Liver (tissue), 7 donors: ENCODE measurements at regions not wholly inside any gene's neighbourhood (a gene's known extent, or its start where the extent isn't known, plus 50 kb on each side); places are given as distances from the start of the nearest gene placed in this dataset.

ENCODE experiments used
- DNase-seq: peaks from one replicate; pipeline ENCODE4 v3.0.0-alpha.2; 2017; ENCODE audit warnings: low spot score
- H3K27ac ChIP-seq, 2 donors: one replicate each; pipeline ENCODE4 v1.7.0; 2013; ENCODE audit warnings: inconsistent platforms in 2 of 2, low read length in 2 of 2, control low read depth in 1 of 2, low read depth in 1 of 2, mild to moderate bottlenecking in 1 of 2
- H3K27me3 ChIP-seq, 4 donors: one replicate each; pipeline versions ENCODE4 v1.6.1 to v1.7.0; 2013; ENCODE audit warnings: low read length in 3 of 4, inconsistent platforms in 1 of 4, mild to moderate bottlenecking in 1 of 4, moderate library complexity in 1 of 4; ENCODE audit not compliant: control insufficient read depth in 4 of 4, insufficient read depth in 4 of 4
- H3K36me3 ChIP-seq, 4 donors: one replicate each; pipeline versions ENCODE4 v1.6.1 to v1.7.0; 2013; ENCODE audit warnings: low read length in 3 of 4, mild to moderate bottlenecking in 3 of 4, low read depth in 1 of 4, moderate library complexity in 1 of 4; ENCODE audit not compliant: control insufficient read depth in 4 of 4, insufficient read depth in 3 of 4
- H3K4me1 ChIP-seq, 4 donors: one replicate each; pipeline versions ENCODE4 v1.6.1 to v1.7.0; 2013; ENCODE audit warnings: low read length in 3 of 4, mild to moderate bottlenecking in 3 of 4, moderate library complexity in 1 of 4; ENCODE audit not compliant: control insufficient read depth in 4 of 4, insufficient read depth in 4 of 4
- H3K4me3 ChIP-seq, 3 donors: one replicate each; pipeline versions ENCODE4 v1.6.1 to v1.7.0; 2013; ENCODE audit warnings: low read length in 3 of 3, control low read depth in 1 of 3, low read depth in 1 of 3, mild to moderate bottlenecking in 1 of 3
- H3K9ac ChIP-seq, 2 donors: one replicate each; pipeline ENCODE4 v1.7.0; 2013; ENCODE audit warnings: low read length in 2 of 2, mild to moderate bottlenecking in 2 of 2, moderate library complexity in 2 of 2, control low read depth in 1 of 2, low read depth in 1 of 2
- H3K9me3 ChIP-seq, 4 donors: one replicate each; pipeline versions ENCODE4 v1.6.1 to v1.7.0; 2013; ENCODE audit warnings: low read length in 3 of 4; ENCODE audit not compliant: control insufficient read depth in 4 of 4
- EGR1 ChIP-seq, 2 donors: IDR thresholded peaks; 2 replicates each; pipeline ENCODE4 v1.6.1; 2016 to 2018; ENCODE audit warnings: antibody characterized with exemption in 2 of 2, low read depth in 2 of 2
- FOXA1 ChIP-seq: IDR thresholded peaks from 2 replicates; pipeline ENCODE4 v1.6.1; 2016; ENCODE audit warnings: antibody characterized with exemption
- FOXA2 ChIP-seq: IDR thresholded peaks from 2 replicates; pipeline ENCODE4 v1.6.1; 2016; ENCODE audit warnings: antibody characterized with exemption
- GABPA ChIP-seq, 2 donors: IDR thresholded peaks in 1 of 2; conservative IDR thresholded peaks in 1 of 2; 2 replicates each; pipeline ENCODE4 v1.6.1; 2016; ENCODE audit warnings: antibody characterized with exemption in 2 of 2, mild to moderate bottlenecking in 1 of 2, moderate library complexity in 1 of 2
- HNF4A ChIP-seq, 2 donors: conservative IDR thresholded peaks; 2 replicates each; pipeline ENCODE4 v1.6.1; 2016; ENCODE audit warnings: antibody characterized with exemption in 2 of 2, mild to moderate bottlenecking in 2 of 2
- HNF4G ChIP-seq: IDR thresholded peaks from 2 replicates; pipeline ENCODE4 v1.6.1; 2016; ENCODE audit warnings: antibody characterized with exemption
- JUND ChIP-seq, 2 donors: IDR thresholded peaks; 2 replicates each; pipeline ENCODE4 v1.6.1; 2016; ENCODE audit warnings: antibody characterized with exemption in 2 of 2
- NR2F2 ChIP-seq: IDR thresholded peaks from 2 replicates; pipeline ENCODE4 v1.6.1; 2016; ENCODE audit warnings: antibody characterized with exemption
- RAD21 ChIP-seq, 2 donors: IDR thresholded peaks; 2 replicates each; pipeline ENCODE4 v1.6.1; 2016; ENCODE audit warnings: antibody characterized with exemption in 2 of 2, mild to moderate bottlenecking in 2 of 2
- REST ChIP-seq: IDR thresholded peaks from 2 replicates; pipeline ENCODE4 v1.6.1; 2016; ENCODE audit warnings: antibody characterized with exemption, mild to moderate bottlenecking
- RXRA ChIP-seq, 2 donors: IDR thresholded peaks; 2 replicates each; pipeline ENCODE4 v1.6.1; 2017 to 2018; ENCODE audit warnings: antibody characterized with exemption in 2 of 2, mild to moderate bottlenecking in 1 of 2
- SP1 ChIP-seq: IDR thresholded peaks from 2 replicates; pipeline ENCODE4 v1.6.1; 2018; ENCODE audit warnings: antibody characterized with exemption, mild to moderate bottlenecking
- TAF1 ChIP-seq: conservative IDR thresholded peaks from 2 replicates; pipeline ENCODE4 v1.6.1; 2016; ENCODE audit warnings: antibody characterized with exemption, mild to moderate bottlenecking
- YY1 ChIP-seq: IDR thresholded peaks from 2 replicates; pipeline ENCODE4 v1.6.1; 2016; ENCODE audit warnings: antibody characterized with exemption, mild to moderate bottlenecking
- WGBS: extraction: QIAGEN DNeasy Blood & Tissue Kit; methylation state at CpG from one replicate; pipeline ENCODE4 v1.1.7; 2013; 5-methylcytosine and 5-hydroxymethylcytosine counted together
- TF ChIP-seq, protein P1 (sequence below): IDR thresholded peaks from 2 replicates; pipeline ENCODE4 v1.6.1; 2016; ENCODE audit warnings: antibody characterized with exemption
- TF ChIP-seq, protein P2 (sequence below): IDR thresholded peaks from 2 replicates; pipeline ENCODE4 v1.6.1; 2016; ENCODE audit warnings: antibody characterized with exemption
- TF ChIP-seq, protein P3 (sequence below): IDR thresholded peaks from 2 replicates; pipeline ENCODE4 v1.6.1; 2016; ENCODE audit warnings: antibody characterized with exemption
- donor health status: healthy.
- donor health status: healthy.
- donor health status: healthy.
- donor health status: healthy.

DNA sequence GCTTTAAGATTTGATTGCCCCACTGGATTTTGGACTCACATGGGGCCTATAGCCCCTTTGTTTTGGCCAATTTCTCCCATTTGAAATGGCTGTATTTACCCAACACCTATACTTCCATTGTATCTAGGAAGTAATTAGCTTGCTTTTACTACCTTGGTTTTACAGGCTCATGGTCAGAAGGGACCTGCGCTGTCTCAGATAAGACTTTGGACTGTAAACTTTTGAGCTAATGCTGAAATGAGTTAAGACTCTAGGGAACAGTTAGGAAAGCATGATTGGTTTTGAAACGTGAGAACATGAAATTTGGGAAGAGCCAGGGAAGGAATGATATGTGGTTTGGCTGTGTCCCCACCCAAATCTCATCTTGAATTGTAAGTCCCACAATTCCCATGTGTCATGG is 419.0 kb upstream of the TMPO start:
- 59% methylated on average over 2 of the region's 2 CpGs for WGBS
- Histone ChIP-seq H3K27ac (no peak overlapping the region), H3K4me1 (no peaks in the 10 kb centered on the region), H3K27me3 (no peaks in the 10 kb centered on the region), H3K9ac (no peak overlapping the region), H3K4me3 (no peak overlapping the region), H3K9me3 (no peaks in the 10 kb centered on the region), H3K36me3 (no peaks in the 10 kb centered on the region)
- no peak for TF ChIP-seq JUND (IDR thresholded peaks at IDR 0.05)
- TF ChIP-seq NR2F2: no peak
- no peak for TF ChIP-seq RXRA (IDR thresholded peaks at IDR 0.05)
- TF ChIP-seq FOXA2: no peak
- TF ChIP-seq HNF4G: no peak
- no peak for TF ChIP-seq REST
- no peak for TF ChIP-seq GABPA (IDR thresholded peaks at IDR 0.05 in 1 of 2, conservative IDR thresholded peaks at IDR 0.05 in 1 of 2)
- TF ChIP-seq TAF1: no peak
- TF ChIP-seq SP1: no peak
- TF ChIP-seq, protein P1, sequence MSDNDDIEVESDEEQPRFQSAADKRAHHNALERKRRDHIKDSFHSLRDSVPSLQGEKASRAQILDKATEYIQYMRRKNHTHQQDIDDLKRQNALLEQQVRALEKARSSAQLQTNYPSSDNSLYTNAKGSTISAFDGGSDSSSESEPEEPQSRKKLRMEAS: no peak
- DNase-seq: no peak

DNA sequence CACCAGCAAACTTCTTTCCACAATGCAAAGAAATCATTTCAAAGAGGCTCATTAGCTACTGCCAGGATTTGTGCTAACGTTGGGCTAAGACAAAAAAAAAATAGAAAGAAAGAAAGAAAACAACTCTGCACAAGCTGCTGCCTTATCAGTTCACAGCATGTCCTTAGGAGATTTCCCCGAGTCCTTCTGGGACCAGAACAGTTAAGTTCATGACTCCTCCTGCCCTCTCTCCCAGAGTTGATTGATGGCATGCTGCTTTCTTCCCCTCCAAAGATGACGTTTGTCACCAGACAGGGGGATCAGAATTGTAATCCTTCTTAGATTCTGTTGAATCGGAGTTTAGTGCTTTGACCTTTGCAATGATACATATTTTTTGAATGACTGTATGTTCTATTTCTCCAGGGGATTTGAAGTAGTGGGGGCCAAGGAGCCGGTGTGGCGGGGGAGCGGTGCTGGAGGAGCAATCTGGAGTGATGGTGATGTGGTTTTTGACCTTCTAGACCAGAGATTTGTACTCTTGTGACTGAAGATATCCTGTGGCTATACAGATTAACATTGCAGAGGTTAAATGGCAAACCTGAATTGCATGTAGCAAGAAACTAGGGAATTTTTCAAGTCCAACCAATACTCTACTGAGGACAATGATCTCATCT is 409.2 kb upstream of the TMPO start:
- WGBS: 47% methylated on average over 7 of the region's 7 CpGs

More for the DNA sequence above, 409.2 kb upstream of the TMPO start:
- no peaks in the 10 kb centered on the region for H3K27me3 ChIP-seq
- H3K4me1 ChIP-seq: no peaks in the 10 kb centered on the region
- H3K36me3 ChIP-seq: no peaks in the 10 kb centered on the region
- H3K9ac ChIP-seq: no peak overlapping the region
- H3K4me3 ChIP-seq: no peak overlapping the region
- H3K27ac ChIP-seq: no peak overlapping the region
- TF ChIP-seq RAD21 (IDR thresholded peaks at IDR 0.05) (no peak), FOXA2 (no peak), EGR1 (IDR thresholded peaks at IDR 0.05; ENCODE audit: low read depth in 2 of 2) (no peak), YY1 (no peak), HNF4A (conservative IDR thresholded peaks at IDR 0.05) (no peak), FOXA1 (no peak), TAF1 (no peak), SP1 (no peak), REST (no peak), RXRA (IDR thresholded peaks at IDR 0.05) (no peak), JUND (IDR thresholded peaks at IDR 0.05) (no peak)
- TF ChIP-seq, protein P2, sequence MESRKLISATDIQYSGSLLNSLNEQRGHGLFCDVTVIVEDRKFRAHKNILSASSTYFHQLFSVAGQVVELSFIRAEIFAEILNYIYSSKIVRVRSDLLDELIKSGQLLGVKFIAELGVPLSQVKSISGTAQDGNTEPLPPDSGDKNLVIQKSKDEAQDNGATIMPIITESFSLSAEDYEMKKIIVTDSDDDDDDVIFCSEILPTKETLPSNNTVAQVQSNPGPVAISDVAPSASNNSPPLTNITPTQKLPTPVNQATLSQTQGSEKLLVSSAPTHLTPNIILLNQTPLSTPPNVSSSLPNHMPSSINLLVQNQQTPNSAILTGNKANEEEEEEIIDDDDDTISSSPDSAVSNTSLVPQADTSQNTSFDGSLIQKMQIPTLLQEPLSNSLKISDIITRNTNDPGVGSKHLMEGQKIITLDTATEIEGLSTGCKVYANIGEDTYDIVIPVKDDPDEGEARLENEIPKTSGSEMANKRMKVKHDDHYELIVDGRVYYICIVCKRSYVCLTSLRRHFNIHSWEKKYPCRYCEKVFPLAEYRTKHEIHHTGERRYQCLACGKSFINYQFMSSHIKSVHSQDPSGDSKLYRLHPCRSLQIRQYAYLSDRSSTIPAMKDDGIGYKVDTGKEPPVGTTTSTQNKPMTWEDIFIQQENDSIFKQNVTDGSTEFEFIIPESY: no peak
- TF ChIP-seq, protein P3, sequence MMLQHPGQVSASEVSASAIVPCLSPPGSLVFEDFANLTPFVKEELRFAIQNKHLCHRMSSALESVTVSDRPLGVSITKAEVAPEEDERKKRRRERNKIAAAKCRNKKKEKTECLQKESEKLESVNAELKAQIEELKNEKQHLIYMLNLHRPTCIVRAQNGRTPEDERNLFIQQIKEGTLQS: no peak
- no peak for DNase-seq
- H3K9me3 ChIP-seq: no peaks in the 10 kb centered on the region
